ENCODE measurements at regions not wholly inside any gene's neighbourhood (a gene's known extent, or its start where the extent isn't known, plus 50 kb on each side); places are given as distances from the start of the nearest gene placed in this dataset.
A peak's percentile ranks its signal among the peaks of the same experiment; 100 is the strongest.

- Histone ChIP-seq H3K27ac (ENCODE audit: low read length) (no peak overlapping the region), H3K4me1 (ENCODE audit: control insufficient read depth, insufficient read depth, low read length) (no peaks in the 10 kb centered on the region), H3K36me3 (ENCODE audit: control insufficient read depth, insufficient read depth, low read length) (no peaks in the 10 kb centered on the region), H3K27me3 (ENCODE audit: control insufficient read depth, insufficient read depth, low read length) (no peaks in the 10 kb centered on the region), H3K9me3 (replicated peaks; ENCODE audit: control insufficient read depth, low read depth, low read length) (no peaks in the 10 kb centered on the region), H3K4me3 (ENCODE audit: low read length) (no peak overlapping the region)
- WGBS (ENCODE audit: insufficient coverage), result no CpG with 5 or more reads among the region's 1 CpG
- no peak for DNase-seq
Observed at GRCh38 chr10:4596951-4597350, 229.1 kb upstream of the AKR1E2 start.

- no peaks in the 10 kb centered on the region for H3K9me3 ChIP-seq (replicated peaks; ENCODE audit: control insufficient read depth, low read depth, low read length)
- H3K36me3 ChIP-seq (ENCODE audit: control insufficient read depth, insufficient read depth, low read length), result no peaks in the 10 kb centered on the region
- no CpG with 5 or more reads among the region's 4 CpGs for WGBS (ENCODE audit: insufficient coverage)
- H3K27ac ChIP-seq (ENCODE audit: low read length), result no peak overlapping the region
- H3K27me3 ChIP-seq (ENCODE audit: control insufficient read depth, insufficient read depth, low read length), result no peaks in the 10 kb centered on the region
- no peak overlapping the region for H3K4me3 ChIP-seq (ENCODE audit: low read length)
- no peaks in the 10 kb centered on the region for H3K4me1 ChIP-seq (ENCODE audit: control insufficient read depth, insufficient read depth, low read length)
- no peak for DNase-seq
Observed at GRCh38 chr10:4595719-4596319, 230.2 kb upstream of the AKR1E2 start.

GRCh38 chr10:4590807-4591206 lies 235.2 kb upstream of the AKR1E2 start:
- Histone ChIP-seq H3K9me3 (replicated peaks; ENCODE audit: control insufficient read depth, low read depth, low read length) (no peaks in the 10 kb centered on the region), H3K36me3 (ENCODE audit: control insufficient read depth, insufficient read depth, low read length) (no peaks in the 10 kb centered on the region), H3K4me3 (ENCODE audit: low read length) (no peak overlapping the region), H3K27ac (ENCODE audit: low read length) (no peak overlapping the region), H3K27me3 (ENCODE audit: control insufficient read depth, insufficient read depth, low read length) (no peaks in the 10 kb centered on the region), H3K4me1 (ENCODE audit: control insufficient read depth, insufficient read depth, low read length) (no peaks in the 10 kb centered on the region)
- DNase-seq, result no peak
- no CpG with 5 or more reads among the region's 1 CpG for WGBS (ENCODE audit: insufficient coverage)

GRCh38 chr10:4588824-4589223 lies 237.2 kb upstream of the AKR1E2 start:
- H3K4me3 ChIP-seq (ENCODE audit: low read length), result no peak overlapping the region
- no peaks in the 10 kb centered on the region for H3K9me3 ChIP-seq (replicated peaks; ENCODE audit: control insufficient read depth, low read depth, low read length)
- no CpG with 5 or more reads among the region's 3 CpGs for WGBS (ENCODE audit: insufficient coverage)
- no peaks in the 10 kb centered on the region for H3K4me1 ChIP-seq (ENCODE audit: control insufficient read depth, insufficient read depth, low read length)
- H3K36me3 ChIP-seq (ENCODE audit: control insufficient read depth, insufficient read depth, low read length), result no peaks in the 10 kb centered on the region
- no peak for DNase-seq
- no peaks in the 10 kb centered on the region for H3K27me3 ChIP-seq (ENCODE audit: control insufficient read depth, insufficient read depth, low read length)
- H3K27ac ChIP-seq (ENCODE audit: low read length), result no peak overlapping the region

- Histone ChIP-seq H3K4me1 (ENCODE audit: control insufficient read depth, insufficient read depth, low read length) (no peaks in the 10 kb centered on the region), H3K36me3 (ENCODE audit: control insufficient read depth, insufficient read depth, low read length) (no peaks in the 10 kb centered on the region), H3K4me3 (ENCODE audit: low read length) (no peak overlapping the region), H3K9me3 (replicated peaks; ENCODE audit: control insufficient read depth, low read depth, low read length) (no peaks in the 10 kb centered on the region), H3K27me3 (ENCODE audit: control insufficient read depth, insufficient read depth, low read length) (no peaks in the 10 kb centered on the region), H3K27ac (ENCODE audit: low read length) (no peak overlapping the region)
- no CpG with 5 or more reads among the region's 1 CpG for WGBS (ENCODE audit: insufficient coverage)
- no peak for DNase-seq
Observed at GRCh38 chr10:4587466-4587865, 238.5 kb upstream of the AKR1E2 start.

- 64% methylated on average over 1 of the region's 4 CpGs for WGBS (ENCODE audit: insufficient coverage)
- Histone ChIP-seq H3K27me3 (ENCODE audit: control insufficient read depth, insufficient read depth, low read length) (no peaks in the 10 kb centered on the region), H3K4me3 (ENCODE audit: low read length) (no peak overlapping the region), H3K36me3 (ENCODE audit: control insufficient read depth, insufficient read depth, low read length) (no peaks in the 10 kb centered on the region), H3K27ac (ENCODE audit: low read length) (no peak overlapping the region), H3K9me3 (replicated peaks; ENCODE audit: control insufficient read depth, low read depth, low read length) (no peaks in the 10 kb centered on the region), H3K4me1 (ENCODE audit: control insufficient read depth, insufficient read depth, low read length) (no peaks in the 10 kb centered on the region)
- peak; percentile 48 for DNase-seq
Observed at GRCh38 chr10:4586776-4587175, 239.2 kb upstream of the AKR1E2 start.

GRCh38 chr10:4581929-4582328 lies 244.1 kb upstream of the AKR1E2 start:
- no CpG with 5 or more reads among the region's 3 CpGs for WGBS (ENCODE audit: insufficient coverage)
- no peaks in the 10 kb centered on the region for H3K27me3 ChIP-seq (ENCODE audit: control insufficient read depth, insufficient read depth, low read length)
- H3K9me3 ChIP-seq (replicated peaks; ENCODE audit: control insufficient read depth, low read depth, low read length), result no peaks in the 10 kb centered on the region
- H3K36me3 ChIP-seq (ENCODE audit: control insufficient read depth, insufficient read depth, low read length), result no peaks in the 10 kb centered on the region
- no peak for DNase-seq
- no peak overlapping the region for H3K4me3 ChIP-seq (ENCODE audit: low read length)
- H3K27ac ChIP-seq (ENCODE audit: low read length), result no peak overlapping the region
- H3K4me1 ChIP-seq (ENCODE audit: control insufficient read depth, insufficient read depth, low read length), result no peaks in the 10 kb centered on the region

GRCh38 chr10:4579844-4580243 lies 246.2 kb upstream of the AKR1E2 start:
- Histone ChIP-seq H3K36me3 (ENCODE audit: control insufficient read depth, insufficient read depth, low read length) (no peaks in the 10 kb centered on the region), H3K9me3 (replicated peaks; ENCODE audit: control insufficient read depth, low read depth, low read length) (no peaks in the 10 kb centered on the region), H3K27me3 (ENCODE audit: control insufficient read depth, insufficient read depth, low read length) (no peaks in the 10 kb centered on the region), H3K27ac (ENCODE audit: low read length) (no peak overlapping the region), H3K4me3 (ENCODE audit: low read length) (no peak overlapping the region), H3K4me1 (ENCODE audit: control insufficient read depth, insufficient read depth, low read length) (no peaks in the 10 kb centered on the region)
- 20% methylated on average over 1 of the region's 3 CpGs for WGBS (ENCODE audit: insufficient coverage)
- no peak for DNase-seq

GRCh38 chr10:4576206-4576605 lies 249.8 kb upstream of the AKR1E2 start:
- Histone ChIP-seq H3K4me1 (ENCODE audit: control insufficient read depth, insufficient read depth, low read length) (no peaks in the 10 kb centered on the region), H3K4me3 (ENCODE audit: low read length) (no peak overlapping the region), H3K36me3 (ENCODE audit: control insufficient read depth, insufficient read depth, low read length) (no peaks in the 10 kb centered on the region), H3K27ac (ENCODE audit: low read length) (no peak overlapping the region), H3K27me3 (ENCODE audit: control insufficient read depth, insufficient read depth, low read length) (no peaks in the 10 kb centered on the region), H3K9me3 (replicated peaks; ENCODE audit: control insufficient read depth, low read depth, low read length) (no peaks in the 10 kb centered on the region)
- no peak for DNase-seq
- WGBS (ENCODE audit: insufficient coverage), result no CpG with 5 or more reads among the region's 3 CpGs

GRCh38 chr10:4569151-4569550 lies 256.9 kb upstream of the AKR1E2 start:
- Histone ChIP-seq H3K27ac (ENCODE audit: low read length) (no peak overlapping the region), H3K4me1 (ENCODE audit: control insufficient read depth, insufficient read depth, low read length) (peaks cover 9% of the 10 kb centered on the region), H3K9me3 (replicated peaks; ENCODE audit: control insufficient read depth, low read depth, low read length) (no peaks in the 10 kb centered on the region), H3K36me3 (ENCODE audit: control insufficient read depth, insufficient read depth, low read length) (no peaks in the 10 kb centered on the region), H3K4me3 (ENCODE audit: low read length) (no peak overlapping the region), H3K27me3 (ENCODE audit: control insufficient read depth, insufficient read depth, low read length) (no peaks in the 10 kb centered on the region)
- 55% methylated on average over 3 of the region's 3 CpGs for WGBS (ENCODE audit: insufficient coverage)
- DNase-seq, result peak; percentile 10

- 85% methylated on average over 2 of the region's 4 CpGs for WGBS (ENCODE audit: insufficient coverage)
- peak; percentile 28 for DNase-seq
- Histone ChIP-seq H3K36me3 (ENCODE audit: control insufficient read depth, insufficient read depth, low read length) (no peaks in the 10 kb centered on the region), H3K4me1 (ENCODE audit: control insufficient read depth, insufficient read depth, low read length) (peaks cover 9% of the 10 kb centered on the region), H3K27me3 (ENCODE audit: control insufficient read depth, insufficient read depth, low read length) (no peaks in the 10 kb centered on the region), H3K27ac (ENCODE audit: low read length) (no peak overlapping the region), H3K4me3 (ENCODE audit: low read length) (no peak overlapping the region), H3K9me3 (replicated peaks; ENCODE audit: control insufficient read depth, low read depth, low read length) (no peaks in the 10 kb centered on the region)
Observed at GRCh38 chr10:4568731-4569130, 257.3 kb upstream of the AKR1E2 start.
